SK-N-SH (cell line): ENCODE measurements at regions not wholly inside any gene's neighbourhood (a gene's known extent, or its start where the extent isn't known, plus 50 kb on each side); places are given as distances from the start of the nearest gene placed in this dataset.

ENCODE experiments used
- CTCF ChIA-PET: fragments of 300-600, 350-600 bp; formaldehyde crosslinking; extraction: SDS; loops from one replicate; lab custom pipeline; 2021; lab: Yijun Ruan, JAX
- POLR2A ChIA-PET: fragments of 350-600 bp; sonication (Branson Sonifier 250); formaldehyde crosslinking; extraction: SDS; loops from one replicate; lab custom pipeline; 2020; ENCODE audit warnings: antibody characterized with exemption, inconsistent platforms; lab: Yijun Ruan, JAX
- DNase-seq: peaks from one replicate; pipeline ENCODE4 v3.0.0; 2012
- H2AFZ ChIP-seq: fragments of 200-600 bp; sonication (generic); 2 replicates; pipeline ENCODE4 v1.8.1; 2016; ENCODE audit warnings: antibody characterized with exemption, mild to moderate bottlenecking, low read depth
- H3F3A ChIP-seq: fragments of 200-600 bp; sonication (generic); replicated peaks from 2 replicates; pipeline ENCODE3; 2016; ENCODE audit warnings: antibody characterized with exemption, mild to moderate bottlenecking; ENCODE audit not compliant: insufficient read depth
- H3K27ac ChIP-seq, 2 experiments: fragments of 200-500 bp in 1 of 2; fragments of 200-600 bp in 1 of 2; sonication (Bioruptor generic) in 1 of 2; sonication (generic), shearing (Covaris generic) in 1 of 2; 2 replicates each; pipeline versions ENCODE4 v1.5.1 to v1.6.1; 2014 to 2016; ENCODE audit warnings: low read depth in 2 of 2, inconsistent platforms in 1 of 2, low read length in 1 of 2, mild to moderate bottlenecking in 1 of 2, mixed read lengths in 1 of 2
- H3K27me3 ChIP-seq: fragments of 200-600 bp; sonication (generic), shearing (Covaris generic); 2 replicates; pipeline ENCODE4 v1.6.1; 2016; ENCODE audit warnings: mixed run types; ENCODE audit not compliant: insufficient read depth
- H3K36me3 ChIP-seq, 2 experiments: fragments of 200-500 bp in 1 of 2; fragments of 200-600 bp in 1 of 2; sonication (Bioruptor generic) in 1 of 2; sonication (generic) in 1 of 2; replicated peaks in 1 of 2; 2 replicates each; pipeline versions ENCODE3 to v1.5.1; 2014 to 2016; ENCODE audit warnings: low read length in 1 of 2, mild to moderate bottlenecking in 1 of 2; ENCODE audit not compliant: insufficient read depth in 2 of 2, control insufficient read depth in 1 of 2
- H3K4me1 ChIP-seq, 2 experiments: fragments of 200-500 bp in 1 of 2; fragments of 200-600 bp in 1 of 2; sonication (Bioruptor generic) in 1 of 2; sonication (generic), shearing (Covaris generic) in 1 of 2; 2 replicates each; pipeline versions ENCODE4 v1.5.1 to v1.6.1; 2014 to 2016; ENCODE audit warnings: low read depth in 1 of 2, low read length in 1 of 2, mixed run types in 1 of 2; ENCODE audit not compliant: insufficient read depth in 2 of 2, control insufficient read depth in 1 of 2
- H3K4me2 ChIP-seq: fragments of 200-600 bp; sonication (generic), shearing (Covaris generic); 2 replicates; pipeline ENCODE4 v1.6.1; 2017; ENCODE audit warnings: mixed run types
- H3K4me3 ChIP-seq, 2 experiments: fragments of 200-500 bp in 1 of 2; fragments of 200-600 bp in 1 of 2; sonication (Bioruptor generic) in 1 of 2; sonication (generic), shearing (Covaris generic) in 1 of 2; 2 replicates each; pipeline versions ENCODE4 v1.5.1 to v1.8.1; 2014 to 2016; ENCODE audit warnings: low read depth in 2 of 2, inconsistent platforms in 1 of 2, low read length in 1 of 2, mild to moderate bottlenecking in 1 of 2, mixed read lengths in 1 of 2, moderate library complexity in 1 of 2
- H3K79me2 ChIP-seq: fragments of 200-600 bp; sonication (generic); 2 replicates; pipeline ENCODE4 v1.8.1; 2017; ENCODE audit warnings: mild to moderate bottlenecking; ENCODE audit not compliant: insufficient read depth
- H3K9ac ChIP-seq: fragments of 200-600 bp; sonication (generic); 2 replicates; pipeline ENCODE4 v1.6.1; 2017; ENCODE audit warnings: mixed run types
- H3K9me2 ChIP-seq: fragments of 200-600 bp; sonication (generic); 2 replicates; pipeline ENCODE4 v1.6.1; 2017; ENCODE audit warnings: mixed run types
- H3K9me3 ChIP-seq: fragments of 200-600 bp; sonication (generic); 2 replicates; pipeline ENCODE4 v1.6.1; 2017; ENCODE audit warnings: mixed run types, mild to moderate bottlenecking, moderate library complexity
- H4K20me1 ChIP-seq: fragments of 200-600 bp; sonication (generic); 2 replicates; pipeline ENCODE4 v1.6.1; 2017; ENCODE audit warnings: mild to moderate bottlenecking, mixed run types; ENCODE audit not compliant: insufficient read depth
- EP300 ChIP-seq, 2 experiments: IDR thresholded peaks; 2 replicates each; pipeline versions ENCODE4 v1.4.0 to v1.6.1; 2012; ENCODE audit warnings: borderline replicate concordance in 1 of 2, low read depth in 1 of 2, low read length in 1 of 2
- EZH2phosphoT487 ChIP-seq: fragments of 200-600 bp; sonication (generic); IDR thresholded peaks from 2 replicates; pipeline ENCODE4 v1.6.1; 2017; ENCODE audit warnings: low read depth, mixed run types, mild to moderate bottlenecking, antibody characterized with exemption, moderate library complexity, borderline replicate concordance
- FOSL2 ChIP-seq: IDR thresholded peaks from 2 replicates; pipeline ENCODE4 v1.4.0; 2012; ENCODE audit warnings: low read depth, mild to moderate bottlenecking, moderate library complexity, borderline replicate concordance
- GABPA ChIP-seq: IDR thresholded peaks from 2 replicates; pipeline ENCODE4 v1.4.0; 2012; ENCODE audit warnings: low read depth, mild to moderate bottlenecking
- GATA2 ChIP-seq: sonication (generic); formaldehyde crosslinking; IDR thresholded peaks from 2 replicates; pipeline ENCODE4 v1.5.0; 2020; ENCODE audit warnings: mild to moderate bottlenecking, missing genetic modification reagents
- JUND ChIP-seq: IDR thresholded peaks from 2 replicates; pipeline ENCODE4 v1.4.0; 2012
- MAX ChIP-seq: IDR thresholded peaks from 2 replicates; pipeline ENCODE4 v1.4.0; 2012; ENCODE audit warnings: low read depth
- RAD21 ChIP-seq: IDR thresholded peaks from 2 replicates; pipeline ENCODE4 v1.6.1; 2012; ENCODE audit warnings: mild to moderate bottlenecking, low read length
- RCOR1 ChIP-seq: fragments of 150-350 bp; IDR thresholded peaks from 2 replicates; pipeline ENCODE4 v1.6.1; 2017; ENCODE audit warnings: antibody characterized with exemption, low read length
- REST ChIP-seq: IDR thresholded peaks from 2 replicates; pipeline ENCODE4 v1.6.1; 2012; ENCODE audit warnings: mild to moderate bottlenecking, low read depth, low read length, moderate library complexity
- RXRA ChIP-seq: IDR thresholded peaks from 2 replicates; pipeline ENCODE4 v1.4.0; 2012; ENCODE audit warnings: low read depth, mild to moderate bottlenecking, borderline replicate concordance
- SIN3A ChIP-seq: IDR thresholded peaks from 2 replicates; pipeline ENCODE4 v1.6.1; 2012; ENCODE audit warnings: low read depth, mild to moderate bottlenecking, low read length, moderate library complexity, borderline replicate concordance
- TCF12 ChIP-seq: IDR thresholded peaks from 2 replicates; pipeline ENCODE4 v1.4.0; 2012
- YY1 ChIP-seq: IDR thresholded peaks from 2 replicates; pipeline ENCODE4 v1.4.0; 2012; ENCODE audit warnings: low read depth, mild to moderate bottlenecking
- ZBTB33 ChIP-seq: IDR thresholded peaks from 2 replicates; pipeline ENCODE4 v1.4.0; 2012; ENCODE audit warnings: low read depth, borderline replicate concordance
- WGBS: methylation state at CpG from one replicate; pipeline ENCODE4 v1.1.6; 2017; ENCODE audit warnings: low lambda C conversion rate; 5-methylcytosine and 5-hydroxymethylcytosine counted together

- H3K27ac ChIP-seq, result no peak overlapping the region
- no peaks in the 10 kb centered on the region for H3K79me2 ChIP-seq
- 90% methylated on average over 15 of the region's 16 CpGs for WGBS
- H3K4me3 ChIP-seq, result no peak overlapping the region
- TF ChIP-seq JUND (no peak), RXRA (no peak), MAX (no peak), ZBTB33 (no peak), FOSL2 (no peak), RAD21 (no peak), TCF12 (no peak), GABPA (no peak), REST (no peak), EP300 (IDR thresholded peaks at IDR 0.05; ENCODE audit: borderline replicate concordance in 1 of 2, low read depth in 1 of 2, low read length in 1 of 2) (no peak), SIN3A (no peak), RCOR1 (no peak), EZH2phosphoT487 (no peak), YY1 (no peak), GATA2 (no peak)
- no peak for DNase-seq
- CTCF ChIA-PET, result interaction anchor here (1.9 kb wide), 1 partner anchor 12 kb away, joined by 6 read pairs; no protein-coding TSS in a partner anchor
- no peaks in the 10 kb centered on the region for H3F3A ChIP-seq
- no peaks in the 10 kb centered on the region for H3K9me2 ChIP-seq
- no peak overlapping the region for H2AFZ ChIP-seq
- H4K20me1 ChIP-seq, result no peaks in the 10 kb centered on the region
- no peak overlapping the region for H3K4me2 ChIP-seq
- POLR2A ChIA-PET, result no interaction called here
- no peak overlapping the region for H3K9ac ChIP-seq
- H3K4me1 ChIP-seq, result peaks cover 5 to 11% of the 10 kb centered on the region in 2 experiments; a peak in 3 of 4 replicates
- H3K9me3 ChIP-seq, result no peaks in the 10 kb centered on the region
- H3K27me3 ChIP-seq, result no peaks in the 10 kb centered on the region
- no peaks in the 10 kb centered on the region for H3K36me3 ChIP-seq
These were observed 100.8 kb downstream of the CEBPB start for GRCh38 chr20:50291254-50292078.
